Tibial nerve (tissue), 4 donors: ENCODE measurements at regions not wholly inside any gene's neighbourhood (a gene's known extent, or its start where the extent isn't known, plus 50 kb on each side); places are given as distances from the start of the nearest gene placed in this dataset.
"Not testable (repeated sequence)": the region's sequence is repeated elsewhere in the genome, so short reads cannot be mapped to it uniquely, and the experiment has no call there.

Experiments
- DNase-seq, 2 donors: peaks; one replicate each; pipeline ENCODE4 v3.0.0-alpha.2; 2019; ENCODE audit warnings: low spot score in 2 of 2
- H3K27ac ChIP-seq, 4 donors: fragments of 200-600 bp; sonication (generic) in 3 of 4; one replicate each; pipeline ENCODE4 v1.5.1; 2017 to 2019; ENCODE audit warnings: mild to moderate bottlenecking in 1 of 4
- H3K27me3 ChIP-seq, 2 donors: fragments of 200-600 bp; sonication (generic) in 1 of 2; one replicate each; pipeline versions ENCODE4 v1.5.1 to v1.6.0; 2017 to 2019
- H3K36me3 ChIP-seq, 3 donors: fragments of 200-600 bp; sonication (generic); one replicate each; pipeline ENCODE4 v1.5.1; 2018 to 2019
- H3K4me1 ChIP-seq, 4 donors: fragments of 200-600 bp; sonication (generic) in 3 of 4; one replicate each; pipeline ENCODE4 v1.5.1; 2017 to 2019
- H3K4me3 ChIP-seq, 4 donors: fragments of 200-600 bp; sonication (generic) in 3 of 4; one replicate each; pipeline ENCODE4 v1.5.1; 2017 to 2019; ENCODE audit warnings: mild to moderate bottlenecking in 1 of 4, moderate library complexity in 1 of 4
- H3K9me3 ChIP-seq, 4 donors: fragments of 200-600 bp; sonication (generic) in 3 of 4; one replicate each; pipeline ENCODE4 v1.5.1; 2017 to 2019
- EP300 ChIP-seq, 2 donors: sonication (generic); formaldehyde crosslinking; IDR thresholded peaks; one replicate each; pipeline ENCODE4 v1.6.1; 2017; ENCODE audit warnings: antibody characterized with exemption in 2 of 2, mild to moderate bottlenecking in 1 of 2
- POLR2A ChIP-seq, 2 donors: fragments of 450-650 bp; IDR thresholded peaks; one replicate each; pipeline ENCODE4 v1.6.1; 2017; ENCODE audit warnings: antibody characterized with exemption in 2 of 2, mild to moderate bottlenecking in 2 of 2, moderate library complexity in 2 of 2
- WGBS, 2 donors: methylation state at CpG; one replicate each; pipeline ENCODE4 v1.1.5; 2018; 5-methylcytosine and 5-hydroxymethylcytosine counted together
- TF ChIP-seq, protein P1 (sequence below), 5 experiments: fragments of 200-600 bp in 3 of 5; fragments of 450-650 bp in 2 of 5; sonication (generic) in 3 of 5; IDR thresholded peaks; one replicate each; pipeline ENCODE4 v1.5.1; 2016 to 2019; ENCODE audit warnings: antibody characterized with exemption in 5 of 5, mild to moderate bottlenecking in 3 of 5, moderate library complexity in 2 of 5

DNA sequence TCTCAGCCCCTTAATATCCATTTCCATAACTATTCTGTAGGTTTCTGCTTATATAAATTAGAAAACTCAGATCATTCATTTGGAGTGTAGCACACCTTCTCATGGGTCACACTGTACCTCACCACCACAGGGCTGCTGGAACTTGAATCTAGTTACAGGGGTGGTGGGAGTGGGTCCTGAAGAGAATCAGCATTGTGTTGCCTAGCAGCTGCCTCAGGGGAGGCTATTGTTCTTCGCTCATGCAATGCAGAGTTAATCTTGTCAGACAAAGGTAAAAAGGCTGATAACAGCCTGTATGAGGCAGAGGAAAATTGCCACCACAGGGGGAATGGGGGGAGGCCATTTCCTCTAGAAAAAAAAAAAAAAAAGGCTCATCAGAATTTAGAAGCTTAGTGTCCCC, 496.0 kb upstream of the ADGRB3 start:
- TF ChIP-seq POLR2A (IDR thresholded peaks at IDR 0.05): no peak
- peaks cover 0 to 7% (median 0%) of the 10 kb centered on the region in 4 donors for H3K9me3 ChIP-seq
- WGBS, 2 donors: 26 to 34% methylated on average over 1 of the region's 1 CpG
- DNase-seq: no peak
- H3K4me3 ChIP-seq: no peak overlapping the region
- no peaks in the 10 kb centered on the region for H3K27me3 ChIP-seq
- H3K36me3 ChIP-seq: no peaks in the 10 kb centered on the region
- no peaks in the 10 kb centered on the region for H3K4me1 ChIP-seq
- no peak overlapping the region for H3K27ac ChIP-seq

DNA sequence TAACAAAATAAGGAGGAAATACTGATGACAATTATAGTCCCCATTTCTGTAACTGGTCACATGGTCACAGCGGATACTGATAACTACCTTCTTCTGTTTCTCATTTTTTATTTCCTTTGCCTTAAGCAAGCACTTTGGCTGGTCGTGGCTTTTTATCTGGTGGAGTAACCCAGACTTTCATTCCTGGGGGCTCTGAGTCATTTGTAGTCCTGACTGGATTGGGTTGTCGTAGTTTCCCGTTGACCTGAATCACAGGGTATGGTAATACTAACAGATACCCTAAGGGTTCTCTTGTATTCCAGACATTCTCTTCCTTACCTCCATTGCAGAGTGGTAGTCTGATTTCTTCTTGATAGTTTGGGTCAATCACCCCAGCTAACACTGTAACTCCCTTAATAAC, 500.3 kb upstream of the ADGRB3 start:
- Histone ChIP-seq H3K9me3 (no peaks in the 10 kb centered on the region), H3K4me3 (no peak overlapping the region), H3K4me1 (no peaks in the 10 kb centered on the region), H3K27me3 (no peaks in the 10 kb centered on the region), H3K36me3 (no peaks in the 10 kb centered on the region), H3K27ac (no peak overlapping the region)
- no peak for DNase-seq
- TF ChIP-seq, protein P1, sequence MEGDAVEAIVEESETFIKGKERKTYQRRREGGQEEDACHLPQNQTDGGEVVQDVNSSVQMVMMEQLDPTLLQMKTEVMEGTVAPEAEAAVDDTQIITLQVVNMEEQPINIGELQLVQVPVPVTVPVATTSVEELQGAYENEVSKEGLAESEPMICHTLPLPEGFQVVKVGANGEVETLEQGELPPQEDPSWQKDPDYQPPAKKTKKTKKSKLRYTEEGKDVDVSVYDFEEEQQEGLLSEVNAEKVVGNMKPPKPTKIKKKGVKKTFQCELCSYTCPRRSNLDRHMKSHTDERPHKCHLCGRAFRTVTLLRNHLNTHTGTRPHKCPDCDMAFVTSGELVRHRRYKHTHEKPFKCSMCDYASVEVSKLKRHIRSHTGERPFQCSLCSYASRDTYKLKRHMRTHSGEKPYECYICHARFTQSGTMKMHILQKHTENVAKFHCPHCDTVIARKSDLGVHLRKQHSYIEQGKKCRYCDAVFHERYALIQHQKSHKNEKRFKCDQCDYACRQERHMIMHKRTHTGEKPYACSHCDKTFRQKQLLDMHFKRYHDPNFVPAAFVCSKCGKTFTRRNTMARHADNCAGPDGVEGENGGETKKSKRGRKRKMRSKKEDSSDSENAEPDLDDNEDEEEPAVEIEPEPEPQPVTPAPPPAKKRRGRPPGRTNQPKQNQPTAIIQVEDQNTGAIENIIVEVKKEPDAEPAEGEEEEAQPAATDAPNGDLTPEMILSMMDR (IDR thresholded peaks at IDR 0.05): no peak
- TF ChIP-seq EP300 (IDR thresholded peaks at IDR 0.05) (no peak), POLR2A (IDR thresholded peaks at IDR 0.05) (no peak)
- WGBS, 2 donors: 79 to 86% methylated on average over 4 of the region's 4 CpGs

DNA sequence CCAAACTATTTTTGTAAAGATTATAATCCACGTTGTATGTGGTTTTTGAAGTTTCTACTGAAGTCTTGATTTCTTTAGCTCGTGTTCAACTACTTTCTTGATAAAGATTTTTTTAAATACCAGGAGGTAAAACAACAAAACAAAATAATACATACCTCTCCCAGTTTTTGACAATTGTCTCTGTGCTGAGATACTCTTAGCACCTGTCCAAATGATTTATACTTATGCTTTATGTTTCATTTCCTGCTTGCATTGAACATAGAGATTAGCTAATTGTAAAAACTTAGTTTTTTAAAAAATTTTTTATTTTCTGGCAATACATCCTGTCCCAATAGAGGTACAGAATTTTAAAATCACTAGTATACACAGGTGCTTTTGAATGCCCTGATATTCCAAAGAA, 506.9 kb upstream of the ADGRB3 start:
- Histone ChIP-seq H3K4me1 (no peaks in the 10 kb centered on the region), H3K36me3 (no peaks in the 10 kb centered on the region), H3K27ac (no peak overlapping the region), H3K9me3 (no peaks in the 10 kb centered on the region), H3K27me3 (no peaks in the 10 kb centered on the region), H3K4me3 (no peak overlapping the region)
- DNase-seq: no peak
- no peak for TF ChIP-seq EP300 (IDR thresholded peaks at IDR 0.05)
- TF ChIP-seq POLR2A (IDR thresholded peaks at IDR 0.05): no peak
- TF ChIP-seq, protein P1 (IDR thresholded peaks at IDR 0.05): no peak
- 69 to 70% methylated on average over 2 of the region's 2 CpGs for WGBS, 2 donors

DNA sequence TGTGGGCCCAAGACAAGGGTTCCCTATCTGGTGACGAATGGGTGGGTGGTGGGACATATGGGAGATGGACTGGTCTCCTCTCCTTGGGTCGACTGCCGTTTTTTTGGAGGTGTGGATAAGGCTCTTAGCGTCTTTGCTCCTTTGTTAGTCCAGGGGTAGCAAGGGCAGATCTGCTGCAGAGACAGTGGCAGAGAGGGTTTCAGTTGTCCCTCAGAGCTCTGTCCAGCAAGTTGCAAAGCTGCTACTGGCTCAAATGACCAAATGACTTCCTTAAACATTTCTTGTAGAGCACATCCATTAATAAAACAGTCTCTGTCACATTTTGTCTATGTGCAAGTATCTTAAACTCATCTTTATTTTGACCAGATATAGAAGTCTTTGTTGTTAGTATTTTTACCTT, 508.0 kb upstream of the ADGRB3 start:
- TF ChIP-seq, protein P1 (IDR thresholded peaks at IDR 0.05): no peak
- TF ChIP-seq POLR2A (IDR thresholded peaks at IDR 0.05) (no peak), EP300 (IDR thresholded peaks at IDR 0.05) (no peak)
- Histone ChIP-seq H3K27ac (no peak overlapping the region), H3K4me3 (no peak overlapping the region), H3K36me3 (no peaks in the 10 kb centered on the region), H3K4me1 (no peaks in the 10 kb centered on the region), H3K27me3 (no peaks in the 10 kb centered on the region), H3K9me3 (peaks cover 0 to 10% (median 0%) of the 10 kb centered on the region in 4 donors)
- no peak for DNase-seq
- WGBS, 2 donors: 83 to 95% methylated on average over 4 of the region's 4 CpGs

DNA sequence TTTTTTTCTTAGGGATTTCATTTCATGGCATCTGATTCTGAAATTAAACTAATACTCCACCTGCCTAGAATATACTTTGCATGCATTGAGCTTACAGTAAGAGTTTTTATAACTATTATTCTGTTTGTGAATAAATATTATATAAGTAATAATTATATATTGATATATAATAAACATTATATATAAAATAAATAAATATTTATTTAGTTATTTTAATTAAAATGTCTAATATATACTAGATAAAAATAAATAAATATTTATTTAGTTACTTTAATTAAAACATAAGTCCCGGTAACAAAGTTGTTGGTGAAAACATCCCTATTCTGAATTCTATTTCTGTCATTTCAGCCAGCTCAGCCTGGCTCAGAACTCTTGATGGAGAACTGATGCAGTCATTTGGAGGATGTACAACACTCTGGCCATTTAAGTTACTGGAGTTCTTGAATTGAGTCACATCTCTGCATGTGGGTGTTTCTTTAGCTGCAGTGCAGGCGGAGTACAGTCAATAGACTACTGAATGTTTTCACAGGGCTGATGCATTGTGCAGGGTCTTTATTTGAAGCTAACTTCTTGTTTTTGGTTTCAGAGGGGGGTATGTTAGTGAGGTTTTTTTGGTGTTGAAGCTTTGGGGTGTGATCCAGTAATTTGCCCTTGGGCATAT, 508.9 kb upstream of the ADGRB3 start:
- Histone ChIP-seq H3K36me3 (no peaks in the 10 kb centered on the region), H3K4me3 (no peak overlapping the region), H3K9me3 (peaks cover 0 to 18% (median 0%) of the 10 kb centered on the region in 4 donors), H3K27ac (no peak overlapping the region), H3K27me3 (no peaks in the 10 kb centered on the region), H3K4me1 (no peaks in the 10 kb centered on the region)
- 91 to 97% methylated on average over 2 of the region's 2 CpGs for WGBS, 2 donors
- no peak for DNase-seq
- TF ChIP-seq EP300 (IDR thresholded peaks at IDR 0.05) (no peak), POLR2A (IDR thresholded peaks at IDR 0.05) (no peak)
- TF ChIP-seq, protein P1 (IDR thresholded peaks at IDR 0.05): no peak

DNA sequence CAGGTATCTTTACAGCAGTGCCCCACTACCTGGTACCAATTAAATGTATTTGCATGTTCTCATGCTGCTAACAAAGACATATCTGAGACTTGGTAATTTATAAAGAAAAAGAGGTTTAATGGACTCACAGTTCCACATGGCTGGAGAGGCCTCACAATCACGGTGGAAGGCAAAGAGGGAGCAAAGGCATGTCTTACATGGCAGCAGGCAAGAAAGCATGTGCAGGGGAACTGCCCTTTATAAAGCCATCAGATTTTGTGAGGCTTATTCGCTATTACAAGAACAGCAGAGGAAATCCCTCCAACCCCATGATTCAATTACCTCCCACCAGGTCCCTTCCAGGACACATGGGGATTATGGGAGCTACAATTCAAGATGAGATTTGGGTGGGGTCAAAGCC, 512.1 kb upstream of the ADGRB3 start:
- H3K9me3 ChIP-seq: peaks cover 0 to 18% (median 0%) of the 10 kb centered on the region in 4 donors
- not testable (repeated sequence) for DNase-seq, H3K36me3 ChIP-seq, H3K27ac ChIP-seq, H3K4me1 ChIP-seq, H3K27me3 ChIP-seq, H3K4me3 ChIP-seq
- WGBS, 2 donors: 65 to 69% methylated on average over 2 of the region's 2 CpGs
